ENCODE measurements at regions not wholly inside any gene's neighbourhood (a gene's known extent, or its start where the extent isn't known, plus 50 kb on each side); places are given as distances from the start of the nearest gene placed in this dataset.
"Not testable (repeated sequence)": the region's sequence is repeated elsewhere in the genome, so short reads cannot be mapped to it uniquely, and the experiment has no call there.

- DNase-seq: no peak
Measured at GRCh38 chr13:86870444-86870843, 800.7 kb upstream of the SLITRK5 start.

GRCh38 chr13:86877441-86877840 lies 793.7 kb upstream of the SLITRK5 start:
- DNase-seq: no peak

- no peak for DNase-seq
Measured at GRCh38 chr13:86878781-86879180, 792.4 kb upstream of the SLITRK5 start.

GRCh38 chr13:86881390-86881789 lies 789.8 kb upstream of the SLITRK5 start:
- no peak for DNase-seq

DNA sequence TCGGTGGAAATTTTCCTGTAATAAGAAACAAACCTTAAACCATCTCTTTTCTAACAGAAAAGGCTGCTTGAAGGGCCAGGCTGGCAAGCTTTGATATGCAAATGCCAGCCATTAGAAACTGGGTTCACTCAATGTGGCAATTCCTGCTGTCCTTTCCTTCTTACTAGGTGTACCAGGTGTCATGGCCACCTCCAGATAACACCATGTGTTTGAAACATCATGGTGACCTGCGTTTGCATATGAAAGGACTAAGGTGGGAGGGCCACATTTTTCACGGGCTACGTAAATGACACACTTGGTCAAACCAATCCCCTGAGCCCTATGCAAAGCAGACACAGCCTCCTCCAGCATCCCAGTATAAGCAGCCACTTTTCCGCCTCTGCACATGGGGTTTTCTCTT lies 789.1 kb upstream of the SLITRK5 start:
- DNase-seq: no peak

DNA sequence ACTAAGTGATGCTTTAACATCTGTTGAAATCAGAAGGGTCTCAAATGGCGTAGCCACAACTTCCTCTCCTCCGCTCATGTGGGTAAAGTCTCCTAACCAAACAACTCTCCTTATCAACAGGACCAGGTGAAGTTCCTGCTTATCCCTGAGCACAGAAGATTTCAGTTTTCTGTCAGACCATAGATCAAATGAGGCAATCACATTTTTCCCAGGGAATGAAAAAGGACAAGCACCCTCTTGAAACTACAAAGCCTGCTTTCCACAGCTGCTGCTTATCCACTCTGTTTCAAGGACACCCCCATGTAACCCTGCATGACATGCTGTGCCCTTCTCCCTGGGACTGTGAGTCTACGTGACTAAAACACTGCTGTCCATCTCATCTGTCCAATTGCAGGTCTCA lies 788.3 kb upstream of the SLITRK5 start:
- DNase-seq: no peak

DNA sequence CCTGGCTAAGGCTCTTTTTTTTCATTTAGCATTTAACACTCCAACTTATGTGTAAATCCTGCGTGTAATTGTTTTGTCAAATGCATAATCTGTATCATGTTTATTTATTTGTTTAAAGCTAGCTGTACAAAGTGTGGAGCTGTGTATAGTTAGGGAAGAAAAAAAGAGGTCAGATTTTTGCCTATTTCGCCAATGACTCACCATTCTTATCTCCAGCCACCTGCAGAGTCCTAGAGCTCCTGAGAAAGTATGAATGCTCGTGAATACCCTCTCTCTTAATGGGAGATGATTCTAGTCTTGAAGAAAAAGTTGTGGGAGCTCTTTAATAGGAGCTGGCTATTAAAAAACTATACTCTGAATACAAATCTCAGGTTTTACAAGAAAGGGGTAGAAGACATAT lies 778.8 kb upstream of the SLITRK5 start:
- DNase-seq: no peak

DNA sequence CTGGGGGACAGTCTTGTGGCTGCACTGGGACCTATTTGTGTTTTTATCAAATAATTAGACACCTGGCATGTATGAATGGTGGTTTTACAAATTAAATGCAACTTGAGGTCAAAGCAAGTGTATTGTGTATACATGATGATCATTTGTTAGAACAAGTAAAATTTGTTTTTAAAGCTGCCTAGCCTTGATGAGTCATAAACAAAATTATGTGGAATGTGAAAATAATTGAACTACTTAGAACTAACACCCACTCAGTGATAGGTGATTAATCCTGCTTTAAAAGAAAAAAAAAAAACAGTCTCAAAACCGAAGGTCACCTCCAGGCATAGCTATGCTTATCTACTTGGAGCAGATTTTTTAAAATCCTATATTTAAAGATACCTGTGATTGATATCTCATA lies 770.3 kb upstream of the SLITRK5 start:
- no peak for DNase-seq

DNA sequence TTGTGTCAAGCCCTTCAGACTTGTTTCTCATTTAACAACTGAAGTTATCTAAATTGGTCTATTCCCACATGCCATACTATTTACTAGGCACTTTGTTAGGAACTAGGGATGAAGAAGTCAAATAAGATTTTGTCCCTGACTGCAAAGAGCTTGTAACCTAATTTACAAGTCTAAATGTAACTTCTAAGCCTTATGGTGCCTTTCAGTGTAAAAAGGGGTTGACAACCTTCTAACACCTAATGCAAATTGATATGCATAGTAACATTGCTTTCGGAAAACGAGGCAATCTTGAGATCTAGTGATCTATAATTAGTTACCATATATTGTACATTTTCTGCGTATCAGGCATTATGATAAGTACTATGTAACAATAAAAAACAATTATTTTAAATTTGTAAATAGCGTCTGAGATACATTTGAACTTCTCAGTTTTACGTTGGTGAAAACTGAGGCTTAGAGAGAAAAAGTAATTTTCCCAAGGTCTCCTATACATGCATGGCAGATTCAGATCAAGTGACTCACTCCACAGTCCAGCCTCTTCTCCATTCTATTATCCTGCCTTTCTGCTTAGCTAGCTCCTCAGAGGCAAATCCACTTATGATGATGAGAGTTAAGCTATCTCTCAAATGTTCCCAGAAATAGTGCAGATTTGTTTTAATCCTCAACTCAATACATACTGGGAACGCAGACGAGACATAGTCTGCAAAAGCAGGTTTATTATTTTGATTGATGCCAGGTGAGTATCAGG lies 764.9 kb upstream of the SLITRK5 start:
- no peak for DNase-seq

DNA sequence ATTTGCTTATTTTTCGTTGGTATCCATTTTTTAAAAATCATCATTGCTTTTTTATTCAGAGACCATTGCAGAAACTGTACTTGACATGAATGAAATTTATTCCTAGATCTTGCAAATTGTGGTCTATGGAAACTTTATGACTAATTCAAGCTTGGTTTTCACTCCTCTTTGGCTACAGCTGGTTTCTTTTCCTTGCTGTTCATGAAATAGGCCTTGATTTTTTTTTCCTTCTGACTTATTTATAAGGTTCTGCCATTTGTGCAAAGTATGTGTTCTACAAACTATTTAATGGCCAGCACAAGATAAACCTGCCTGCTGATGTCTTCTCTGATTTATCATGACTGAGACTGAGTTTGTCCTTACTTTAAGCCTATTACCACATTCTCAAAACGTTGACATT lies 764.0 kb upstream of the SLITRK5 start:
- no peak for DNase-seq

DNA sequence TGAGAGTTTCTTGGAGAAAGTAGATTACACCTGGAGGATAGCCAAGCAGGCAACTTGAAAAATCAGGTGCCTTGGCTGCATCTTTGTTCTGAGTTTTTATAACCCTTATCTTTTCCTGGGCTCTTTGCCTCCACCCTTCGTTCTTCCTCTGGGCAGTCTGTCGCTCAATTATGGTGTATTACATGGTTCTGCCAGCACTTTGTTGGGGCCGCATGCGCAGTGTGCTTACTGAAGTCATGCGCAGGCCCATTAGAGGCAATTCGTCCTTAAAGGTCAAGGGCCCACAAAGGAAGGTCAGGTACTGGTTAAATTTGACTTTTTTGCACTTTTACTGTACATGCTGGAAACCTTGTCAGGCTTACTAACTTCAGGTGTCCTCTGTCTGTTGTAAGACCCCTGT lies 761.9 kb upstream of the SLITRK5 start:
- no peak for DNase-seq

- DNase-seq: no peak
Measured at GRCh38 chr13:86914757-86915156, 756.4 kb upstream of the SLITRK5 start.

DNA sequence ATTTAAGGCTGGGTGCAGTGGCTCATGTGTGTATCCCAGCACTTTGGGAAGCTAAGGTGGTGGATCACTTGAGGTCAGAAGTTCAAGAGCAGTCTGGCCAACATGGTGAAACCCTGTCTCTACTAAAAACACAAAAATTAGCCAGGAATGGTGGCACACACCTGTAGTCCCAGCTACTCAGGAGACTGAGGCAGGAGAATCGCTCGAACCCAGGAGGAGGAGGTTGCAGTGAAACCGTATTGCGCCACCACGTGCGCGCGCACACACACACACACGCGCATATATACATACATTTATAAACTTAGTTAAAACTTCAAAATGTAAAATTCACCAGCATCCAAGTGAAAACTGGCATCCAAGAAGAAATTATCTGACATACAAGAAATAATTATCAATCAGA lies 753.7 kb upstream of the SLITRK5 start:
- DNase-seq: not testable (repeated sequence)

DNA sequence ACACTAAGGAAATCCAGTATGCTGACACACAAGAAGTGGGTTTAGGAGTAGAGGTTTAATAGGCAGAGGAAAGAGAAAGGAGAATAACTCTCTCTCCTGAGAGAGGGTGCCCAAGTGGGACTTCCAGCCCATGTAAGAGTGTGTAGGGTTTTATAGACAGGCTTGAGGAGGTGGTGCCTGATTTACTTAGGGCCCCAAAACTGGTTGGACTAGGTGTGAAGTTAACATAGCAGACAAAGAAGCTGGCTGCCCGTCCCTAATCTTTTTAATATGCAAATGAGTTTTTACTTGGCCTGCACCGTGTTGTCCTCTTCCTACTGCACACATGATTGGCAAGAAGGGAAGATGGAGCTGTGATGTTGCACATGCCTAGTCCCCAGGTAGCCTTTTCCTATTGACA lies 752.5 kb upstream of the SLITRK5 start:
- no peak for DNase-seq

DNA sequence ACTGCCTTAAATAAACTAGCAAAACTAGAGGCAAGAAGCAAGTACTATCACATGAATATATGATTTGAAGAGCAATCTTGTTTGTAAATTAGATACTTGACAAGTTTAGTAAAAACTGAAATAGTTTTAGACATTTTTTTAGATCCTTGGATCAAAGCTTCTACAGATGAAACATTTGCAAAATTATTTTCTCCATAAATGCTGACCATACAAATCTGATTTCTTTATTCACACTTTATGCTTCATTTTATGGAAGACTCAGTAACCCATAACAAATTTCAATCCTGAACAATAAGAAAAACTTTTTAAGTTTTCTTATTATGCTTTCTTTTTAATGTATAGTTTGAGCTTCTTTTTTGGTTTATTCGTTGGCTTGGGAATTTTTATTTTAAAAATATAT lies 750.2 kb upstream of the SLITRK5 start:
- no peak for DNase-seq

- DNase-seq: no peak
Measured at GRCh38 chr13:86922936-86923335, 748.2 kb upstream of the SLITRK5 start.

DNA sequence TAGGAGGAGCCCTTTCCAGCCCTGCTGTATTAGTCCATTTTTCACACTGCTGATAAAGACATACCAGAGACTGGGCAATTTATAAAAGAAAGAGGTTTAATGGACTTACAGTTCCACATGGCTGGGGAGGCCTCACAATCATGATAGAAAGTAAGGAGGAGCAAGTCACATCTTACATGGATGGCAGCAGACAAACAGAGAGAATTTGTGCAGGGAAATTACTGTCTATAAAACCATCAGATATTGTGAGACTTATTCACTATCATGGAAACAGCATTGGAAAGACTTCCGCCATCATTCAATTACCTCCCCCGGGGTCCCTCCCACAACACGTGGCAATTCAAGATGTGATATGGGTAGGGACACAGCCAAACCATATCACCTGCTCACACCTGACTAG lies 744.3 kb upstream of the SLITRK5 start:
- not testable (repeated sequence) for DNase-seq

GRCh38 chr13:86932776-86933334 lies 738.3 kb upstream of the SLITRK5 start:
- DNase-seq: no peak

- no peak for DNase-seq
Measured at GRCh38 chr13:86933676-86934075, 737.5 kb upstream of the SLITRK5 start.

DNA sequence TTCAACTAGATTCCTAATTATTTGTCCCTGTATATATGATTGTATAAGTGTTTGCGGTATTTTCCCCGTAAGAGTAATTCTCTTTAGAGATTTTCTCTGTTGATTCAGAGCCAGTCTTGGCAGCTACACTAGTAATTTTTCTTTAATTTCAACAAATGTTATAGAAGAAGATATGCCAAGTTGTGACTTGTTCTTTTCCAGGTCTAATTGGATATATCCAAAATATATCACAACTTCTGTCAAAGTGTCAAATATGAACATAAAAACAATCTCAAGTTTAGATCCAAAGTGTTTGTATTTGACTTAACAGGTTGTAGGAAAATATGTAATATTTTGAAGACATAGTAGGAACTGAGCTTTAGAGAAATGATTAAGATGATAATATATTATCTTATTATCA lies 733.9 kb upstream of the SLITRK5 start:
- no peak for DNase-seq

DNA sequence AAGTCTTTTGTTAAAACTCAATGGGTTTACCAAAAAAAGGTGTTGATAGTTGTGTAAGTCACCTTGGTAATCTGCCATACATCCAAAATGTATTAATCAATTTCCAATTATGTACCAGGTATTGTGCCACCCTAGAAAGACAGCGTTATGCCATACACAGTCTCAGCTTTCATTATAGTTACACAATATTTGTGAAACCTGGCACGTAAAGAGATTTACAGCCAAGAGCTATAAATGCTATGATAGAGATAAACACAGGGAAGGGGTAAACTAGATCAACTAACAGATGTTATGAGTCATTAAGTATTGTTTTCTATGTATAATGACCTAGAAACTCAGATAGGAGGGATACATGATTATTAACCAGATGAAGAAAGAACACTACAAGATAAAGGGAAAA lies 725.6 kb upstream of the SLITRK5 start:
- no peak for DNase-seq

GRCh38 chr13:86946734-86947133 lies 724.4 kb upstream of the SLITRK5 start:
- no peak for DNase-seq

DNA sequence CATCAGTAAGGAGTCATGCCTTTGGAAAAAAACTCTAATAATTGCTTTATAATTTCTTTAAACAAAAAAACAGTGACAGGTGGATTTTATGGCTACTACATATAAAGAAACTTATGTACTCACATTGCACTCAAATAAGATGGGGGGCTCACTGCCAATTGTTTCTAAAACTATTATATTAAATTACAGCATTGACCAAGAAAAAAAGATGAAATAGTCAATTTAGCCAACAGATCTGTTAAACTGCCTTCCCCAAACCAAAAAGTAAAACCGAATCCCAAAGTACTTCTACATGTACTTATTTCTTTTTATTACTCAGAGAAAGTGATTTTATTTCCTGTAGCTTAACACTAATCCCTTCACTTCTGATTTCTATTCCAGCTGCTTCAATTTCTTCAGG lies 716.8 kb upstream of the SLITRK5 start:
- DNase-seq: no peak

GRCh38 chr13:86960876-86961275 lies 710.3 kb upstream of the SLITRK5 start:
- DNase-seq: no peak

Measured in NCI-H524 treated with DMSO at 0.1 percent for 48 hours (cell line).